ENCODE measurements at regions not wholly inside any gene's neighbourhood (a gene's known extent, or its start where the extent isn't known, plus 50 kb on each side); places are given as distances from the start of the nearest gene placed in this dataset.

DNA sequence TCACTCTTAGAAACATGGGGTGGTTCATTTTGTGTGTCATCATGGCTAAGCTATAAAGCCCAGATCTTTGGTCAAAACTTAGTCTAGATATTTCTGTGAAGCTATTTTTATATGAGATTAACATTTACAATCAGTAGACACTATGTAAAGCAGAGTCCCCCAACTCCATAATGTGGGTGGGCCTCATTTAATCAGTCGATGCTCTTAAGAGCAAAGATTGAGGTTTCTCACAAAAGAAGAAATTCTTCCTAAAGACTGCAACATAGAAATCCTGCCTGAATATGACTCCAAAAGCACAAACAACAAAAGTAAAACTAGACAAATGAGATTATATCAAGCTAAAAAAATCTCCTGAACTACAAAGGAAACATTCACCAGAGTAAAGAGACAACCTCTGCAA, 642.2 kb downstream of the DIAPH3 start:
- Histone ChIP-seq H3K36me3 (no peaks in the 10 kb centered on the region), H3K27ac (replicated peaks in 1 of 4) (no peak overlapping the region), H3K27me3 (no peaks in the 10 kb centered on the region), H3K4me3 (no peak overlapping the region), H3K9me3 (no peaks in the 10 kb centered on the region), H3K4me1 (peaks cover 0 to 8% (median 2%) of the 10 kb centered on the region in 4 donors)
- intact Hi-C loops (cut with DNase I) = no loop called here
- 95% methylated on average over 1 of the region's 1 CpG for WGBS
- TF ChIP-seq, protein P1, sequence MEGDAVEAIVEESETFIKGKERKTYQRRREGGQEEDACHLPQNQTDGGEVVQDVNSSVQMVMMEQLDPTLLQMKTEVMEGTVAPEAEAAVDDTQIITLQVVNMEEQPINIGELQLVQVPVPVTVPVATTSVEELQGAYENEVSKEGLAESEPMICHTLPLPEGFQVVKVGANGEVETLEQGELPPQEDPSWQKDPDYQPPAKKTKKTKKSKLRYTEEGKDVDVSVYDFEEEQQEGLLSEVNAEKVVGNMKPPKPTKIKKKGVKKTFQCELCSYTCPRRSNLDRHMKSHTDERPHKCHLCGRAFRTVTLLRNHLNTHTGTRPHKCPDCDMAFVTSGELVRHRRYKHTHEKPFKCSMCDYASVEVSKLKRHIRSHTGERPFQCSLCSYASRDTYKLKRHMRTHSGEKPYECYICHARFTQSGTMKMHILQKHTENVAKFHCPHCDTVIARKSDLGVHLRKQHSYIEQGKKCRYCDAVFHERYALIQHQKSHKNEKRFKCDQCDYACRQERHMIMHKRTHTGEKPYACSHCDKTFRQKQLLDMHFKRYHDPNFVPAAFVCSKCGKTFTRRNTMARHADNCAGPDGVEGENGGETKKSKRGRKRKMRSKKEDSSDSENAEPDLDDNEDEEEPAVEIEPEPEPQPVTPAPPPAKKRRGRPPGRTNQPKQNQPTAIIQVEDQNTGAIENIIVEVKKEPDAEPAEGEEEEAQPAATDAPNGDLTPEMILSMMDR (IDR thresholded peaks at IDR 0.05) = no peak
- TF ChIP-seq POLR2A (IDR thresholded peaks at IDR 0.05; ENCODE audit: low read depth) (no peak), EP300 (IDR thresholded peaks at IDR 0.05) (no peak), POLR2AphosphoS5 (IDR thresholded peaks at IDR 0.05) (no peak)
- DNase-seq (ENCODE audit: extremely low spot score) = no peak

DNA sequence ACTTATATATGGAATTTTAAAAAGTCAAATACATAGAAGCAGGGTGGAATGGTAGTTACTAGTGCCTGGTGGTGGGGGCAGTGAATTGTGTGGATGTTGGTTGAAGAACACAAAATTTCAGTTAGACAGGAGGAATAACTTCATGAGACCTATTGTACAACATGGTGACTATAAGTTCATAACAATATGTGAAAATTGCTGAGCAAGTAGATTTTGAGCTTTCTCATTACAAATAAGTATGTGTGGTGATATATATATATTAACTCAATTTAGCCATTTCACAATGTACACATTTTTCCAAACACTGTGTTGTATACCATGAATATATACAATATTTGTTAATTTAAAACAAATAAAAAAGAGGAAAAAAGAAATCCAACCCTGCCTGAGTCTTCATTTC, 641.1 kb downstream of the DIAPH3 start:
- TF ChIP-seq, protein P1 (IDR thresholded peaks at IDR 0.05) = no peak
- TF ChIP-seq POLR2A (IDR thresholded peaks at IDR 0.05; ENCODE audit: low read depth) (no peak), EP300 (IDR thresholded peaks at IDR 0.05) (no peak), POLR2AphosphoS5 (IDR thresholded peaks at IDR 0.05) (no peak)
- Histone ChIP-seq H3K9me3 (no peaks in the 10 kb centered on the region), H3K27me3 (no peaks in the 10 kb centered on the region), H3K4me1 (peaks cover 0 to 8% (median 2%) of the 10 kb centered on the region in 4 donors), H3K27ac (replicated peaks in 1 of 4) (no peak overlapping the region), H3K36me3 (no peaks in the 10 kb centered on the region), H3K4me3 (no peak overlapping the region)
- DNase-seq (ENCODE audit: extremely low spot score) = no peak
- intact Hi-C loops (cut with DNase I) = no loop called here

DNA sequence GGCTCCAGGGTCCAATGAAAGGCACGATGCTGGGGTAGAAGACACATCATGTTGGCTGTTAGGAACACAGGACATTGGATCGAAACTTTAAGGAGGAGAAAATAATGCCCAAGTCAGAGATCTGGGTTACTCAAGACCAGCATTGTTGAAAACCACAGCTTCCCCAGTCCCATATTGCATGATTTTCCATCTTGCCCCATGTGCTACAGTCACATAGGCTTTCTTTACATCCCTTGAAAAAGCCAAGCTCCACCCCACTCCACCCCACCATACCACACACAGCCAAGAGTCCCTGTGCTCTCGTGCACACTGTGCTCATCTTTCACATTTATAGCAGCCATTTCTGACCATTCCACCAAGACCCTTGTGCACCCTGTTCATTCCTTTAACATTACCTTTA, 636.2 kb downstream of the DIAPH3 start:
- no peak for TF ChIP-seq POLR2A (IDR thresholded peaks at IDR 0.05; ENCODE audit: low read depth)
- no peak for TF ChIP-seq EP300 (IDR thresholded peaks at IDR 0.05)
- TF ChIP-seq, protein P1 (IDR thresholded peaks at IDR 0.05) = no peak
- TF ChIP-seq POLR2AphosphoS5 (IDR thresholded peaks at IDR 0.05) = no peak
- Histone ChIP-seq H3K27ac (replicated peaks in 1 of 4) (no peak overlapping the region), H3K27me3 (no peaks in the 10 kb centered on the region), H3K4me3 (no peak overlapping the region), H3K36me3 (no peaks in the 10 kb centered on the region), H3K4me1 (peaks cover 19 to 29% (median 27%) of the 10 kb centered on the region in 4 donors), H3K9me3 (no peaks in the 10 kb centered on the region)
- WGBS = 96% methylated on average over 3 of the region's 3 CpGs
- no peak for DNase-seq (ENCODE audit: extremely low spot score)
- intact Hi-C loops (cut with DNase I) = no loop called here

DNA sequence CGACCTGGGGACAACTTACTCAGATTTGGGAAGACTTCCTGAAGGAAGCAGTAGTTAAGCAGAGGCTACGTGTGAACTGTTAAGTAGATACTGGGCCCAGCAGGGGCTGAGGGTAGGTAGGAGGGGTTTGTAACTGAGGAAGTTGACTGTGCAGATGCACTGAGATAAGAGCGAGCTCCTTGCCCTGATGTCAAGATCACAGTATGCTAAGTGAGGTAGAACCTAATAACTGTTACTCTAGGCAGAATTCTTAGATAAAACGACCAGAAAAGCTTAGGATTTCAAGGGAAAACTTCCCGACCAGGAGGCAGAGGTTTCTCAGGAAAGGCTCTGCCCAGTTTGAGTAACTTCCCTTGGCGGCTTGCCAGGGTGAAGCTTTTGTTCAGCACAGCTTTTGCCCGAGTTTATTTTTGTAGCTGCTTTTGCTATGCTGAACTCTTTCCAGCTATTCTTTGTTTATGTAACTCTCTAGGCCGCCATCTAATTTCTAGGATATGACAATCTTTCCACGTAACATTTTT, 632.1 kb downstream of the DIAPH3 start:
- H3K4me3 ChIP-seq = no peak overlapping the region
- no peaks in the 10 kb centered on the region for H3K36me3 ChIP-seq
- peak; percentile 29 to 40 for TF ChIP-seq POLR2AphosphoS5 (IDR thresholded peaks at IDR 0.05)
- no peak for TF ChIP-seq POLR2A (IDR thresholded peaks at IDR 0.05; ENCODE audit: low read depth)
- DNase-seq (ENCODE audit: extremely low spot score) = no peak
- no peaks in the 10 kb centered on the region for H3K9me3 ChIP-seq
- H3K4me1 ChIP-seq = peaks cover 26 to 50% (median 42%) of the 10 kb centered on the region in 4 donors
- no peaks in the 10 kb centered on the region for H3K27me3 ChIP-seq
- intact Hi-C loops (cut with DNase I) = no loop called here
- WGBS = 16% methylated on average over 9 of the region's 9 CpGs
- H3K27ac ChIP-seq (replicated peaks in 1 of 4) = peak overlapping the region; percentile 25 to 68 (median 57)

DNA sequence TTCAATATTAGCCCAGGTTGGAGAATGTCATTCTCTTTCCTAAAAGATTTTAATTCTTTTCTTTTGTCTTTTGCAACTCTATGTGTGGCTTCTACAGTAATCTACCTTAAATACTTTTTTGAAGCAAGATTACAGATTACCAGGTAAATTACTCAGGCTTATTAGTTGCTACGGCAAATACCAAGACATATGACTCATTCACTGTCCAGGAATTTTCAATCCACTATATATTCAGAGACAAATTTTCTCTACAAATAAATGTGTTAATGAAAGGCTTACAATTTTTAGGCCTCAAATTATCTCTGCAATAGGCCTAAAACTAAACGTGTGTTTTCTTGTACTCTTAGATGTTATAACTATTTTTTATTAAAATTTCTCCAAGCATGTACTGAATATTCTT, 631.3 kb downstream of the DIAPH3 start:
- DNase-seq (ENCODE audit: extremely low spot score) = no peak
- H3K36me3 ChIP-seq = no peaks in the 10 kb centered on the region
- intact Hi-C loops (cut with DNase I) = no loop called here
- WGBS = 53% methylated on average over 2 of the region's 2 CpGs
- peaks cover 26 to 50% (median 42%) of the 10 kb centered on the region in 4 donors for H3K4me1 ChIP-seq
- H3K27me3 ChIP-seq = no peaks in the 10 kb centered on the region
- H3K9me3 ChIP-seq = no peaks in the 10 kb centered on the region
- TF ChIP-seq POLR2A (IDR thresholded peaks at IDR 0.05; ENCODE audit: low read depth) = no peak
- TF ChIP-seq POLR2AphosphoS5 (IDR thresholded peaks at IDR 0.05) = no peak
- no peak for TF ChIP-seq EP300 (IDR thresholded peaks at IDR 0.05)
- TF ChIP-seq, protein P1 (IDR thresholded peaks at IDR 0.05) = no peak
- no peak overlapping the region for H3K4me3 ChIP-seq
- peak overlapping the region in 2 of 4 donors; percentile 66 to 68 for H3K27ac ChIP-seq (replicated peaks in 1 of 4)
